Type B pancreatic cell (in vitro differentiated cells): ENCODE measurements at regions not wholly inside any gene's neighbourhood (a gene's known extent, or its start where the extent isn't known, plus 50 kb on each side); places are given as distances from the start of the nearest gene placed in this dataset.

Experiments
- DNase-seq: peaks from one replicate; pipeline ENCODE4 v3.0.0; 2021; ENCODE audit warnings: mixed read lengths; ENCODE audit not compliant: unreplicated experiment; ENCODE audit errors: extremely low spot score
- H3K27ac Mint-ChIP-seq: 2 replicates; pipeline ENCODE4 v1.8.0; 2021; ENCODE audit warnings: mild to moderate bottlenecking, mixed read lengths
- H3K27me3 Mint-ChIP-seq: 2 replicates; pipeline ENCODE4 v1.8.0; 2021; ENCODE audit warnings: mixed read lengths
- H3K36me3 Mint-ChIP-seq: 2 replicates; pipeline ENCODE4 v1.8.0; 2021; ENCODE audit warnings: mixed read lengths
- H3K4me1 Mint-ChIP-seq: one replicate; pipeline ENCODE4 v1.8.0; 2021; ENCODE audit warnings: mixed read lengths; ENCODE audit not compliant: unreplicated experiment
- H3K4me3 Mint-ChIP-seq: 2 replicates; pipeline ENCODE4 v1.8.0; 2021; ENCODE audit warnings: mild to moderate bottlenecking, mixed read lengths
- H3K9me3 Mint-ChIP-seq: 2 replicates; pipeline ENCODE4 v1.8.0; 2021; ENCODE audit warnings: mixed read lengths
- TF ChIP-seq, protein P1 (sequence below): fragments of 200-600 bp; sonication (generic); conservative IDR thresholded peaks from 2 replicates; pipeline ENCODE4 v1.5.0; 2021; ENCODE audit warnings: antibody characterized with exemption, mild to moderate bottlenecking

DNA sequence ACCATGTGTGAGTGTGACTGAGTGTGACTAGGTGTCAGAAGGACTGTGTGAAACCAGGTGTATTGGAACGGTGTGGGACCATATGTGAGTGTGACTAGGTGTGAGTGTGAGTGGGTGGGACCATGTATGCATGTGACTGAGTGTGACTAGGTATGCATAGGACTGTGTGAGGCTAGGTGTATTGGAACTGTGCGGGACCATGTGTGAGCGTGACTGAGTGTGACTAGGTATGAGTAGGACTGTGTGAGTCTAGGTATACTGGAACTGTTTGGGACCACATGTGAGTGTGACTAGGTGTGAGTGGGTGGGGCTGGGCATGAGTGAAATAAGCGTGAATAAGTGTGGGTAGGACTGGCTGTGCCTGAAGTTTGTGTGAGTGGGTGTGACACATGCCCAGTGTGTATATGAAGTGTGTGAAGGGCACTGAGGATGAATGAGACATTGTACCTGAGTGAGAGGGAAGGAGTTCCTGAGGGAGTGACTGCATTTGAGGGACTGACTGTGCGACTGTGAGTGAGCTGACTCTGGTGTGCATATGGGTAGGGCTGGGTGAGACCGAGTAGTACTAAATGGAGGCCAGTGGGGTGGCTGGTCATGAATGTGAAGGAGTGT, 247.0 kb upstream of the CCDC54 start:
- peaks cover 4% of the 10 kb centered on the region for H3K9me3 Mint-ChIP-seq
- no peak for DNase-seq
- H3K36me3 Mint-ChIP-seq, result no peaks in the 10 kb centered on the region
- no peaks in the 10 kb centered on the region for H3K27me3 Mint-ChIP-seq
- no peak overlapping the region for H3K4me3 Mint-ChIP-seq
- H3K27ac Mint-ChIP-seq, result no peak overlapping the region
- TF ChIP-seq, protein P1, sequence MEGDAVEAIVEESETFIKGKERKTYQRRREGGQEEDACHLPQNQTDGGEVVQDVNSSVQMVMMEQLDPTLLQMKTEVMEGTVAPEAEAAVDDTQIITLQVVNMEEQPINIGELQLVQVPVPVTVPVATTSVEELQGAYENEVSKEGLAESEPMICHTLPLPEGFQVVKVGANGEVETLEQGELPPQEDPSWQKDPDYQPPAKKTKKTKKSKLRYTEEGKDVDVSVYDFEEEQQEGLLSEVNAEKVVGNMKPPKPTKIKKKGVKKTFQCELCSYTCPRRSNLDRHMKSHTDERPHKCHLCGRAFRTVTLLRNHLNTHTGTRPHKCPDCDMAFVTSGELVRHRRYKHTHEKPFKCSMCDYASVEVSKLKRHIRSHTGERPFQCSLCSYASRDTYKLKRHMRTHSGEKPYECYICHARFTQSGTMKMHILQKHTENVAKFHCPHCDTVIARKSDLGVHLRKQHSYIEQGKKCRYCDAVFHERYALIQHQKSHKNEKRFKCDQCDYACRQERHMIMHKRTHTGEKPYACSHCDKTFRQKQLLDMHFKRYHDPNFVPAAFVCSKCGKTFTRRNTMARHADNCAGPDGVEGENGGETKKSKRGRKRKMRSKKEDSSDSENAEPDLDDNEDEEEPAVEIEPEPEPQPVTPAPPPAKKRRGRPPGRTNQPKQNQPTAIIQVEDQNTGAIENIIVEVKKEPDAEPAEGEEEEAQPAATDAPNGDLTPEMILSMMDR, result no peak
- no peaks in the 10 kb centered on the region for H3K4me1 Mint-ChIP-seq

DNA sequence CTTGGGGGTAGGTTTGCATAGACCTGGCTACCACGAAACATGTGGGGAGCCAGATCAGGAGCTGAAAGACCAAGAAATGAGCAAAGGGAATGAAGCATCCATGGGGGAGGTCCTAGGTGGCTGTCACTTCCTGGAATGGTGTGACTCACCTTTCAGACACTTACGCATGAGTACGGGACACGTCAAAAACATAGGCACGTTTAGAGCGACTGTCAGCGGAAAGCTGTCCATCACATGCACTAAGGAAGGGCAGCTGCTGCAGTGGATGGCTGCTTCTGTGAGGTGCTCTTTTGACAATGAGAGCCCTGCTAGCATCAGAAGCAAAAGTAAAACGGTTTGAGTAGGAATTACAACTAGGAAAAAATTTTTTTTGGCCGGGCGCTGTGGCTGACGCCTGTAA, 244.6 kb upstream of the CCDC54 start:
- no peaks in the 10 kb centered on the region for H3K27me3 Mint-ChIP-seq
- no peak overlapping the region for H3K4me3 Mint-ChIP-seq
- no peak for DNase-seq
- no peaks in the 10 kb centered on the region for H3K36me3 Mint-ChIP-seq
- TF ChIP-seq, protein P1, result no peak
- no peak overlapping the region for H3K27ac Mint-ChIP-seq
- no peaks in the 10 kb centered on the region for H3K4me1 Mint-ChIP-seq
- peaks cover 4% of the 10 kb centered on the region for H3K9me3 Mint-ChIP-seq

DNA sequence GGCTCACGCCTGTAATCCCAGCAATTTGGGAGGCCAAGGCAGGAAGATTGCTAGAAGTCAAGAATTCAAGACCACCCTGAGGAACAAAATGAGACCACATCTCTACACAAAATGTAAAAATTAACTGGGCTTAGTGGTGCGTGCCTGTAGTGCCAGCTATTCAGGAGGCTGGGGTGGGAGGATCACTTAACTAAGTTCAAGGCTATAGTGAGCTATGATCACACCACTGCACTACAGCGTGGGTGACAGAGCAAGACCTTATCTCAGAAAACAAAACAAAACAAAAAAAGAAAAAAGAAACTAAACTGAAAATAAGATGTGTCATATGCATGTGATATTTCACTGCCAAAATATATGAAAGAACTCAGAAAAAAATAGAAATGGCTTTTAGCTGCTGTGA, 243.3 kb upstream of the CCDC54 start:
- H3K27ac Mint-ChIP-seq, result no peak overlapping the region
- TF ChIP-seq, protein P1, result no peak
- no peaks in the 10 kb centered on the region for H3K27me3 Mint-ChIP-seq
- no peaks in the 10 kb centered on the region for H3K4me1 Mint-ChIP-seq
- no peak overlapping the region for H3K4me3 Mint-ChIP-seq
- no peaks in the 10 kb centered on the region for H3K36me3 Mint-ChIP-seq
- DNase-seq, result no peak
- H3K9me3 Mint-ChIP-seq, result peaks cover 4% of the 10 kb centered on the region

DNA sequence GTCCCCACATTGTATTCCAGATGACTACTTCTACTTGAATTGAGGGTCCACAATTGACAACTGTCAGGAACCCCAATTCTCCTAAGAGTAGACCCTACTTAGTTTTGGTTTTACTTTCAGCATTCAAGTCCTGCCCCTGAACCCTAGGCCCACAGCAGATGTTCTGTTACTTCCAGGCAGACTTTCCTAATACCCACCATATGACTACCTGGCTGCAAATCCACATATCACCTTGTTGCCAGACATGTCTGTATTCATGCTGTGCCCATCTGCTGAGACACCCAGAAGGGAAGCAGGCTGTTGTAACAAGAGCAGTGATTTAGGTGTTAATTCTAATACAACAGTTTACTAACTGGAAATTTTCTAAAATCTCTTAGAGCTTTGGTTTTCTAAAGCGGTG, 235.1 kb upstream of the CCDC54 start:
- Mint-ChIP-seq H3K27ac (no peak overlapping the region), H3K36me3 (no peaks in the 10 kb centered on the region), H3K4me1 (peaks cover 13% of the 10 kb centered on the region), H3K27me3 (no peaks in the 10 kb centered on the region), H3K9me3 (peaks cover 6% of the 10 kb centered on the region), H3K4me3 (no peak overlapping the region)
- DNase-seq, result no peak
- TF ChIP-seq, protein P1, result no peak

DNA sequence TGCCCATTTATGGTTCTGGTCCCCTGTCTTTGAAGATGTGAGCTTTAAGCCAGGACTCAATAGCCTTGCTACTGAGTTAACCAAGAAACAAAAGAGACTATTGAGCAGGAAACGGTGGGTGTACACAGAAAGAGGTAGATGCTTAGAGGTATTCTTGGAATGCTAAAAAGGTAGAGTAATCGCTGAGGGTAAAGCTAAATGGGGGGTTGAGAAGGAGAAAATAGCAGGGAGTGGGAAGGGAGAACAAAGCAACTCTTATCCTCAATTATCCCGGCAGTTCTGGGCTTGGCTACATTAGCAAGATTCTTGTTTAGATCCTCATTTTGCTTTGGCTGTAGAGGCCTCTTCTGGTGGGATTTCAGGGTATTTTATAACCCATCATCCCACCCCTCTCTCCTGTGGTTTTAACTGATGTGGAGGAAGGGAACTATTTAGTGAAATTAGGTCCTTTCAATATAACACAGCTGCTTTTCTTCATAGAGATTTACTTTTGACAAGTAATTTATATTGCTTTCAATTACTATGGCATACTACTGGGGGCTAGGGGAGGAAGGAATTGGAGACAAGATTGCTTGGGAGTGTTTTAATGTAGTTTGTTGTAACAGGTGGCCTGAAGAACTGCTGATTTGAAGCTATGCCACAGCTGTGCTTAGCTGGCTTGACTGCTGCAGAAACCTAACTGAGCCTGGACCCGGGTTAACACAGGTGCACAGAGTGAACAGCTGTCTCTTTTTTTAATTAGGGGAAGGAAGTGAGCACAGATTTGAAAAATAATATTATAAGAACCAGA, 234.3 kb upstream of the CCDC54 start:
- H3K27ac Mint-ChIP-seq, result no peak overlapping the region
- peaks cover 6% of the 10 kb centered on the region for H3K9me3 Mint-ChIP-seq
- DNase-seq, result no peak
- TF ChIP-seq, protein P1, result no peak
- no peaks in the 10 kb centered on the region for H3K36me3 Mint-ChIP-seq
- H3K4me3 Mint-ChIP-seq, result no peak overlapping the region
- peaks cover 13% of the 10 kb centered on the region for H3K4me1 Mint-ChIP-seq
- H3K27me3 Mint-ChIP-seq, result no peaks in the 10 kb centered on the region
